ENCODE measurements at regions not wholly inside any gene's neighbourhood (a gene's known extent, or its start where the extent isn't known, plus 50 kb on each side); places are given as distances from the start of the nearest gene placed in this dataset.

- intact Hi-C loops (cut with micrococcal nuclease; ENCODE audit: unreplicated experiment): loop anchor here (1.0 to 2.0 kb wide), 4 partner anchors 116 to 670 kb away; no protein-coding TSS in a partner anchor
- ATAC-seq: no peak
- in situ Hi-C loops (cut with MboI): loop anchor here (5.0 kb wide), 5 partner anchors 82 to 667 kb away; no protein-coding TSS in a partner anchor
- RAD21 ChIA-PET (ENCODE audit: unreplicated experiment): interaction anchor here (0.9 to 7.6 kb wide), 13 partner anchors 9 to 409 kb away, joined by 3 to 105 read pairs (median 4); partner anchors contain the start of gene TNFSF4
- Histone ChIP-seq H3K4me1 (ENCODE audit: control insufficient read depth, insufficient read depth, low read length) (peaks cover 83% of the 10 kb centered on the region), H3K9ac (ENCODE audit: control insufficient read depth, insufficient read depth, low read length) (peak overlapping the region; percentile 68), H3K9me3 (replicated peaks; ENCODE audit: control insufficient read depth, insufficient read depth, low read length) (no peaks in the 10 kb centered on the region; the same call in 2 of the 3 replicates), H4K20me1 (ENCODE audit: control insufficient read depth, insufficient read depth) (no peaks in the 10 kb centered on the region), H2AFZ (ENCODE audit: control insufficient read depth, low read depth, low read length) (peak overlapping the region; percentile 21), H3K4me2 (ENCODE audit: control insufficient read depth, insufficient read depth) (peak overlapping the region; percentile 85), H3K27ac (ENCODE audit: control insufficient read depth, insufficient read depth) (peak overlapping the region; percentile 99), H3K27me3 (replicated peaks in 1 of 2; ENCODE audit: control insufficient read depth in 2 of 2, insufficient read depth in 2 of 2, low read length in 1 of 2) (no peaks in the 10 kb centered on the region), H3K36me3 (ENCODE audit: control insufficient read depth in 2 of 2, insufficient read depth in 2 of 2, low read length in 1 of 2) (no peaks in the 10 kb centered on the region), H3K4me3 (peak overlapping the region; percentile 22; the same call in 1 of the 2 replicates), H3K79me2 (ENCODE audit: control insufficient read depth, insufficient read depth, low read length) (peaks cover 4% of the 10 kb centered on the region)
- SMC1A ChIA-PET (ENCODE audit: uncharacterized antibody, unreplicated experiment): interaction anchor here (1.0 to 17.9 kb wide), 19 partner anchors 8 to 669 kb away, joined by 3 to 348 read pairs (median 6); partner anchors contain the start of gene TNFSF4
- POLR2A ChIA-PET: interaction anchor here (0.6 to 2.2 kb wide), 8 partner anchors 8 to 1517 kb away, joined by 3 to 9 read pairs (median 4); partner anchors contain the start of genes GAS5, PRDX6, TNFSF4 and ZBTB37
- FAIRE-seq: no peak
- CTCF ChIA-PET: interaction anchor here (1.0 to 2.5 kb wide), 9 partner anchors 9 to 214 kb away, joined by 3 to 21 read pairs (median 3); no protein-coding TSS in a partner anchor
- DNase-seq (ENCODE audit: low read depth, low spot score): no peak
- no TSS peak for BruUV-seq (replicated peaks)
- WGBS (ENCODE audit: insufficient coverage, insufficient replicate concordance, low lambda C conversion rate, missing lambda C conversion rate): 70% methylated on average over 5 of the region's 5 CpGs
- peak; percentile 55; the same call in 1 of the 2 replicates for TF ChIP-seq NFYB (IDR thresholded peaks at IDR 0.05; ENCODE audit: insufficient read depth, low read depth, low read length)
- TF ChIP-seq ZNF207 (IDR thresholded peaks at IDR 0.05; ENCODE audit: borderline replicate concordance): no peak
- no peak for TF ChIP-seq RAD51 (IDR thresholded peaks at IDR 0.05)
- no peak for TF ChIP-seq RELA (IDR thresholded peaks at IDR 0.05; ENCODE audit: borderline replicate concordance, partially characterized antibody)
- no peak for TF ChIP-seq IRF3 (IDR thresholded peaks at IDR 0.05)
- TF ChIP-seq BRCA1 (IDR thresholded peaks at IDR 0.05; ENCODE audit: low read depth, low read length): no peak
- TF ChIP-seq ATF7 (IDR thresholded peaks at IDR 0.05; ENCODE audit: low read depth): 0 out of 2 replicates have a peak, but pooled peaks have one; percentile 0
- TF ChIP-seq KDM1A (IDR thresholded peaks at IDR 0.05; ENCODE audit: borderline replicate concordance): no peak
- TF ChIP-seq IKZF2 (IDR thresholded peaks at IDR 0.05): no peak
- no peak for TF ChIP-seq JUNB (IDR thresholded peaks at IDR 0.05)
- TF ChIP-seq E2F4 (IDR thresholded peaks at IDR 0.05; ENCODE audit: low read depth, low read length): 0 out of 2 replicates have a peak, but pooled peaks have one; percentile 20
- no peak for TF ChIP-seq ETV6 (conservative IDR thresholded peaks at IDR 0.05 in 1 of 2, IDR thresholded peaks at IDR 0.05 in 1 of 2; ENCODE audit: borderline replicate concordance in 1 of 2, low read depth in 1 of 2)
Observed at GRCh38 chr1:173414539-173415226, 62.5 kb upstream of the PRDX6 start.

Data from GM12878 (cell line).